ENCODE measurements at regions not wholly inside any gene's neighbourhood (a gene's known extent, or its start where the extent isn't known, plus 50 kb on each side); places are given as distances from the start of the nearest gene placed in this dataset.

DNA sequence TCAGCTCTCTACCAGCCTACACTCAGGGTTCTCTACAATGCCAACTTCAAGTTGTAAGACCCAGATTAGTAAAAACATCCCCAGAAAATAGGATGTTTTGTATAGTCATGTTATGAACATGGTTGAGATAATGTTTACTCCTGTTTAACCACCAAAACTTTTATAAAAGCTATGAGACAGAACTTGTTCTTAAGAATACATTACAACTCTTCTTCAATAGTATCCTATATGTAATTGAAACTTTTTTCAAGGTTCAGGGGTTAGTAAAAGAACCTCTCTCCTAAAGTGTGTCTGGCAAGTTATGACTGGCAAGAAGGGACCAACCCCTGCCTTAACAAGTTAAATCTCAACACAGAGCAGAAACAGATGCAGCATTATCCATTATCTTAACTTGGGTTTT is 118.8 kb upstream of the STK17B start:
- TF ChIP-seq SP1 (IDR thresholded peaks at IDR 0.05) = no peak
- no peak for TF ChIP-seq TARDBP (IDR thresholded peaks at IDR 0.05)
- TF ChIP-seq BHLHE40 (IDR thresholded peaks at IDR 0.05; ENCODE audit: borderline replicate concordance) = no peak
- no peak for TF ChIP-seq CTBP1 (IDR thresholded peaks at IDR 0.05; ENCODE audit: borderline replicate concordance)
- no peak for TF ChIP-seq SUZ12 (IDR thresholded peaks at IDR 0.05)
- no peak for TF ChIP-seq ELF4 (IDR thresholded peaks at IDR 0.05)
- TF ChIP-seq ZNF384 (IDR thresholded peaks at IDR 0.05) = no peak
- no peak for TF ChIP-seq LEF1 (IDR thresholded peaks at IDR 0.05; ENCODE audit: borderline replicate concordance)
- TF ChIP-seq NFRKB (IDR thresholded peaks at IDR 0.05) = no peak
- no peak for TF ChIP-seq L3MBTL2 (conservative IDR thresholded peaks at IDR 0.05)
- TF ChIP-seq FOXA1 (IDR thresholded peaks at IDR 0.05) = no peak
- no peak for TF ChIP-seq FOXM1 (IDR thresholded peaks at IDR 0.05; ENCODE audit: borderline replicate concordance)

All from HEK293T (cell line).